Spleen (tissue), 11 donors: ENCODE measurements at regions not wholly inside any gene's neighbourhood (a gene's known extent, or its start where the extent isn't known, plus 50 kb on each side); places are given as distances from the start of the nearest gene placed in this dataset.
"Not testable (repeated sequence)": the region's sequence is repeated elsewhere in the genome, so short reads cannot be mapped to it uniquely, and the experiment has no call there.

Experiments used
- DNase-seq: peaks from one replicate; pipeline ENCODE4 v3.0.0-alpha.2; 2020
- H3K27ac ChIP-seq, 8 donors: fragments of 200-600 bp; sonication (generic) in 7 of 8; 1 replicate in 4 of 8; 2 replicates in 4 of 8; pipeline versions ENCODE4 v1.5.0 to v1.8.0; 2016 to 2021; ENCODE audit warnings: inconsistent platforms in 4 of 8, mild to moderate bottlenecking in 4 of 8, moderate library complexity in 1 of 8
- H3K27me3 ChIP-seq, 7 donors: fragments of 200-600 bp; sonication (generic) in 6 of 7; replicated peaks in 1 of 7; 1 replicate in 4 of 7; 2 replicates in 3 of 7; pipeline versions ENCODE4 v1.5.0 to v1.8.0; 2016 to 2021; ENCODE audit warnings: inconsistent platforms in 3 of 7, mild to moderate bottlenecking in 1 of 7
- H3K36me3 ChIP-seq, 6 donors: fragments of 200-600 bp; sonication (generic) in 5 of 6; 1 replicate in 4 of 6; 2 replicates in 2 of 6; pipeline versions ENCODE4 v1.5.0 to v1.8.0; 2016 to 2021; ENCODE audit warnings: inconsistent platforms in 2 of 6
- H3K4me1 ChIP-seq, 6 donors: fragments of 200-600 bp; sonication (generic) in 5 of 6; 1 replicate in 3 of 6; 2 replicates in 3 of 6; pipeline versions ENCODE4 v1.5.0 to v1.8.0; 2016 to 2021; ENCODE audit warnings: inconsistent platforms in 3 of 6
- H3K4me3 ChIP-seq, 8 donors: fragments of 200-600 bp; sonication (generic) in 7 of 8; 1 replicate in 4 of 8; 2 replicates in 4 of 8; pipeline versions ENCODE4 v1.5.0 to v1.8.0; 2016 to 2021; ENCODE audit warnings: inconsistent platforms in 4 of 8, mild to moderate bottlenecking in 4 of 8, moderate library complexity in 2 of 8
- H3K9me3 ChIP-seq, 8 donors: fragments of 200-600 bp; sonication (generic) in 7 of 8; 1 replicate in 4 of 8; 2 replicates in 4 of 8; pipeline versions ENCODE4 v1.5.0 to v1.8.0; 2016 to 2021; ENCODE audit warnings: inconsistent platforms in 4 of 8
- CTCF ChIP-seq, 11 experiments: fragments of 200-600 bp in 7 of 11; fragments of 450-650 bp in 4 of 11; sonication (generic) in 4 of 11; IDR thresholded peaks in 8 of 11; conservative IDR thresholded peaks in 3 of 11; 1 replicate in 7 of 11; 2 replicates in 4 of 11; pipeline versions ENCODE4 v1.4.0 to v1.8.0; 2016 to 2021; ENCODE audit warnings: antibody characterized with exemption in 11 of 11, inconsistent platforms in 4 of 11, mild to moderate bottlenecking in 1 of 11
- POLR2A ChIP-seq, 3 donors: fragments of 450-650 bp; IDR thresholded peaks; one replicate each; pipeline ENCODE4 v1.5.1; 2017; ENCODE audit warnings: antibody characterized with exemption in 3 of 3, mild to moderate bottlenecking in 1 of 3
- POLR2AphosphoS5 ChIP-seq, 3 donors: sonication (generic); formaldehyde crosslinking; IDR thresholded peaks; one replicate each; pipeline ENCODE4 v1.5.1; 2017; ENCODE audit warnings: antibody characterized with exemption in 3 of 3
- WGBS, 5 donors: extraction: QIAGEN DNeasy Blood & Tissue Kit in 3 of 5; methylation state at CpG; one replicate each; pipeline versions ENCODE4 v1.1.5 to v1.1.7; 2013 to 2018; 5-methylcytosine and 5-hydroxymethylcytosine counted together
- intact Hi-C: fragments of 100-400 bp; cut with DNase I; formaldehyde crosslinking; loops from one replicate; pipeline ENCODE4 v1.15.0; 2023; ENCODE audit warnings: low total_unique reads
- donor health status: healthy with polysubstance abuse.
- donor health status: DM: no; HTN: no; CAD: no; lungs with moderate emphysema.
- donor health status: DM: no; HTN: no; CAD: no.
- donor health status: Bipolar disorder and iron deficiency.
- donor health status: healthy.
- donor health status: DM: no; HTN: no; CAD: no.
- donor health status: DM: yes; HTN: yes; CAD: no.

- peaks cover 0 to 4% (median 0%) of the 10 kb centered on the region in 6 donors for H3K4me1 ChIP-seq
- DNase-seq, result no peak
- H3K27me3 ChIP-seq, result no peaks in the 10 kb centered on the region
- TF ChIP-seq POLR2AphosphoS5 (IDR thresholded peaks at IDR 0.05) (no peak), POLR2A (IDR thresholded peaks at IDR 0.05) (no peak), CTCF (IDR thresholded peaks at IDR 0.05 in 8 of 11, conservative IDR thresholded peaks at IDR 0.05 in 3 of 11) (no peak)
- no peak overlapping the region for H3K4me3 ChIP-seq
- H3K27ac ChIP-seq, result no peak overlapping the region
- 92 to 95% (median 92%) methylated on average over 5 of the region's 5 CpGs for WGBS, 5 donors
- intact Hi-C loops, result no loop called here
- H3K9me3 ChIP-seq, result peaks cover 0 to 11% (median 0%) of the 10 kb centered on the region in 8 donors
- H3K36me3 ChIP-seq, result no peaks in the 10 kb centered on the region
These were observed 142.9 kb upstream of the TRIM24 start for GRCh38 chr7:138317044-138317596.

GRCh38 chr7:138324941-138325340 lies 135.1 kb upstream of the TRIM24 start:
- no peak overlapping the region for H3K4me3 ChIP-seq
- 88 to 92% (median 90%) methylated on average over 6 of the region's 6 CpGs for whole genome bisulfite sequencing, 5 donors
- H3K27me3 ChIP-seq, result no peaks in the 10 kb centered on the region
- intact Hi-C loops, result no loop called here
- TF ChIP-seq POLR2AphosphoS5 (IDR thresholded peaks at IDR 0.05) (no peak), POLR2A (IDR thresholded peaks at IDR 0.05) (no peak), CTCF (IDR thresholded peaks at IDR 0.05 in 8 of 11, conservative IDR thresholded peaks at IDR 0.05 in 3 of 11) (no peak)
- DNase-seq, result no peak
- no peaks in the 10 kb centered on the region for H3K36me3 ChIP-seq
- H3K27ac ChIP-seq, result no peak overlapping the region
- no peaks in the 10 kb centered on the region for H3K4me1 ChIP-seq
- H3K9me3 ChIP-seq, result peaks cover 0 to 38% (median 27%) of the 10 kb centered on the region in 8 donors

DNA sequence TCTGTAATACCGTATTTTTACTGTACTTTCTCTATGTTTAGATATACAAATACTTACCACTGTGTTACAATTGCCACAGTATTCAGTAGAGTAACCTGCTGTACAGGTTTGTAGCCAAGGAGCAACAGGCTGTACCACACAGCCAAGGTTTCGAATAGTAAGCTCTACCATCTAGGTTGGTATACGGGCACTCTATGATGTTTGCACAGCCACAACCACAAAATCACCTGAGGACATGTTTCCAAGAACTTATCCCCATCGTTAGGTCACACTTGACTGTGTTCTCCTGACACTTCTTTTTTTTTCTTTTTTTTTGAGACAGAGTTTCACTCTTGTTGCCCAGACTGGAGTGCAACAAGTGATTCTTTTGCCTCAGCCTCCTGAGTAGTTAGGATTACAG lies 134.6 kb upstream of the TRIM24 start:
- 69 to 94% (median 82%) methylated on average over 4 of the region's 4 CpGs for WGBS, 5 donors
- Histone ChIP-seq H3K27me3 (no peaks in the 10 kb centered on the region), H3K36me3 (no peaks in the 10 kb centered on the region), H3K4me1 (no peaks in the 10 kb centered on the region), H3K9me3 (peaks cover 0 to 43% (median 31%) of the 10 kb centered on the region in 8 donors), H3K27ac (no peak overlapping the region), H3K4me3 (no peak overlapping the region)
- intact Hi-C loops, result no loop called here
- DNase-seq, result no peak
- TF ChIP-seq POLR2AphosphoS5 (IDR thresholded peaks at IDR 0.05), result no peak
- no peak for TF ChIP-seq POLR2A (IDR thresholded peaks at IDR 0.05)
- no peak for TF ChIP-seq CTCF (IDR thresholded peaks at IDR 0.05 in 8 of 11, conservative IDR thresholded peaks at IDR 0.05 in 3 of 11)

- no peak for DNase-seq
- TF ChIP-seq POLR2A (IDR thresholded peaks at IDR 0.05) (no peak), POLR2AphosphoS5 (IDR thresholded peaks at IDR 0.05) (no peak), CTCF (IDR thresholded peaks at IDR 0.05 in 8 of 11, conservative IDR thresholded peaks at IDR 0.05 in 3 of 11) (no peak)
- Histone ChIP-seq H3K27ac (no peak overlapping the region), H3K9me3 (peaks cover 7 to 70% (median 56%) of the 10 kb centered on the region in 8 donors), H3K4me1 (no peaks in the 10 kb centered on the region), H3K36me3 (no peaks in the 10 kb centered on the region), H3K4me3 (no peak overlapping the region), H3K27me3 (no peaks in the 10 kb centered on the region)
- WGBS, 5 donors, result 87 to 97% (median 94%) methylated on average over 2 of the region's 2 CpGs
- intact Hi-C loops, result no loop called here
These were observed 131.8 kb upstream of the TRIM24 start for GRCh38 chr7:138328215-138328614.

DNA sequence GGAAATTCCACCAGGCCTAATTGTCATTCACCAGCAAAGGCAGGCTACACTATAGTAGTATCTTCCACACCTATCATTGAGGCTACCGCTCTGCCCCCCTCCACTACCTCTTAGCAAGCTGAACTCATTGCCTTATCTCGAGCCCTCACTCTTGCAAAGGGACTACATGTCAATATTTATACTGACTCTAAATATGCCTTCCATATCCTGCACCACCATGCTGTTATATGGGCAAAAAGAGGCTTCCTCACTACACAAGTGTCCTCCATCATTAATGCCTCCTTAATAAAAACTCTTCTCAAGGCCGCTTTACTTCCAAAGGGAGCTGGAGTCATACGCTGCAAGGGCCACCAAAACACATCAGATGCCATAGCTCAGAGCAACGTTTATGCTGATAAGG lies 127.2 kb upstream of the TRIM24 start:
- intact Hi-C loops, H3K4me3 ChIP-seq, H3K36me3 ChIP-seq, H3K27ac ChIP-seq, H3K27me3 ChIP-seq, H3K4me1 ChIP-seq, DNase-seq: not testable (repeated sequence)
- WGBS, 5 donors, result 87 to 92% (median 91%) methylated on average over 5 of the region's 5 CpGs
- H3K9me3 ChIP-seq, result peaks cover 9 to 96% (median 85%) of the 10 kb centered on the region in 8 donors
